HepG2 (cell line): ENCODE measurements at regions not wholly inside any gene's neighbourhood (a gene's known extent, or its start where the extent isn't known, plus 50 kb on each side); places are given as distances from the start of the nearest gene placed in this dataset.

Experiments
- AHR ChIP-seq: IDR thresholded peaks from 2 replicates; pipeline ENCODE4 v1.6.1; 2018; ENCODE audit warnings: missing genetic modification reagents, missing compliant biosample characterization
- FOXJ3 ChIP-seq: sonication (generic); formaldehyde crosslinking; IDR thresholded peaks from 2 replicates; pipeline ENCODE4 v1.4.0; 2020; ENCODE audit warnings: missing genetic modification reagents, mild to moderate bottlenecking, borderline replicate concordance
- KAT7 ChIP-seq: IDR thresholded peaks from 2 replicates; pipeline ENCODE4 v1.6.1; 2018; ENCODE audit warnings: borderline replicate concordance, missing compliant biosample characterization
- PCBP2 ChIP-seq: fragments of 200-400 bp; formaldehyde crosslinking; optimal IDR thresholded peaks from 2 replicates; pipeline ENCODE3; 2018; ENCODE audit warnings: low read length, low read depth; ENCODE audit not compliant: poor library complexity, severe bottlenecking
- POGZ ChIP-seq: sonication (generic); formaldehyde crosslinking; IDR thresholded peaks from 2 replicates; pipeline ENCODE4 v1.4.0; 2020; ENCODE audit warnings: mild to moderate bottlenecking, missing genetic modification reagents
- RAD21 ChIP-seq: fragments of 450-650 bp; formaldehyde crosslinking; IDR thresholded peaks from 2 replicates; pipeline ENCODE4 v1.5.0; 2020; ENCODE audit warnings: mild to moderate bottlenecking
- SOX5 ChIP-seq: IDR thresholded peaks from 2 replicates; pipeline ENCODE4 v1.6.1; 2016; ENCODE audit warnings: borderline replicate concordance
- TSC22D2 ChIP-seq: sonication (generic); formaldehyde crosslinking; IDR thresholded peaks from 2 replicates; pipeline ENCODE4 v1.5.1; 2020; ENCODE audit warnings: missing genetic modification reagents, mild to moderate bottlenecking, borderline replicate concordance
- ZNF160 ChIP-seq: sonication (generic); formaldehyde crosslinking; IDR thresholded peaks from 2 replicates; pipeline ENCODE4 v1.8.0; 2022; ENCODE audit warnings: mild to moderate bottlenecking, inconsistent platforms, missing genetic modification reagents
- ZNF432 ChIP-seq: sonication (generic); formaldehyde crosslinking; IDR thresholded peaks from 2 replicates; pipeline ENCODE4 v1.5.0; 2020; ENCODE audit warnings: missing genetic modification reagents, mild to moderate bottlenecking, borderline replicate concordance
- ZNF598 ChIP-seq: sonication (generic); formaldehyde crosslinking; IDR thresholded peaks from 2 replicates; pipeline ENCODE4 v1.5.1; 2020; ENCODE audit warnings: mild to moderate bottlenecking, missing genetic modification reagents, borderline replicate concordance
- ZSCAN9 ChIP-seq: IDR thresholded peaks from 2 replicates; pipeline ENCODE4 v1.6.1; 2016; ENCODE audit warnings: borderline replicate concordance
- TF ChIP-seq, protein P1 (sequence below), 2 experiments: sonication (generic) in 1 of 2; formaldehyde crosslinking in 1 of 2; IDR thresholded peaks; 2 replicates each; pipeline versions ENCODE4 v1.4.0 to v1.6.1; 2016 to 2020; ENCODE audit warnings: borderline replicate concordance in 1 of 2, low read depth in 1 of 2, mild to moderate bottlenecking in 1 of 2, missing genetic modification reagents in 1 of 2
- TF ChIP-seq, protein P2 (sequence below): sonication (generic); formaldehyde crosslinking; IDR thresholded peaks from 2 replicates; pipeline ENCODE4 v1.8.1; 2023; ENCODE audit warnings: mild to moderate bottlenecking, missing genetic modification reagents

DNA sequence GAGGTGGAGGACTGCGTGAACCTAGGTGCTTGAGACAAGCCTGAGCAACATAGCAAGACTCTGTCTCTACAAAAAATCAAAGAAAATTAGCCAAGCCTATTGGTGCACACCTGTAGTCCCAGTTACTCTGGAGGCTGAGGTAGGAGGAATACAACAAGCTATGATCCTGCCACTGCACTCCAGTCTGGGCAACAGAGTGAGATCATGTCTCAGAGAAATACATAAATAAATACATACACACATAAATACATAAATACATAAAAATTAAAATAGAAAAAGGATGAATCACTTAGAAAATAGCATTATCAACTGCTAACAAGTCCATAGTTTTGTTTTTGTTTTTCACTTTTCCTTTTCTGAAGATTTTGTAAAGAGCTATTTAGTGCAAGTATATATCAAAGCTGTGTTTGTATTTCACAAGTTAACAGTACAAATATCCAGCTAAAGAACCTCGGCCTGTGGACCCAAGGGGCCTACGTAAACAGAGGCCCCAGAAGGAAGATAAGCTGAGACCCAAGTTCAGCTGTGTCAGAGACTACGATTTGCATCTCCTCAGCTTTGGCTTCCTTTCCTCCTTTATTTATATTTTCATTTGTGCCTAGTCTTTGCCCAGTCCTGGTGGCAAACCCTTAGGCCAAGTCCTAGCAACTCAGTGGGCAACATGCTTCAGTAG lies 67.1 kb upstream of the ROBO2 start (continued):
- TF ChIP-seq, protein P1, sequence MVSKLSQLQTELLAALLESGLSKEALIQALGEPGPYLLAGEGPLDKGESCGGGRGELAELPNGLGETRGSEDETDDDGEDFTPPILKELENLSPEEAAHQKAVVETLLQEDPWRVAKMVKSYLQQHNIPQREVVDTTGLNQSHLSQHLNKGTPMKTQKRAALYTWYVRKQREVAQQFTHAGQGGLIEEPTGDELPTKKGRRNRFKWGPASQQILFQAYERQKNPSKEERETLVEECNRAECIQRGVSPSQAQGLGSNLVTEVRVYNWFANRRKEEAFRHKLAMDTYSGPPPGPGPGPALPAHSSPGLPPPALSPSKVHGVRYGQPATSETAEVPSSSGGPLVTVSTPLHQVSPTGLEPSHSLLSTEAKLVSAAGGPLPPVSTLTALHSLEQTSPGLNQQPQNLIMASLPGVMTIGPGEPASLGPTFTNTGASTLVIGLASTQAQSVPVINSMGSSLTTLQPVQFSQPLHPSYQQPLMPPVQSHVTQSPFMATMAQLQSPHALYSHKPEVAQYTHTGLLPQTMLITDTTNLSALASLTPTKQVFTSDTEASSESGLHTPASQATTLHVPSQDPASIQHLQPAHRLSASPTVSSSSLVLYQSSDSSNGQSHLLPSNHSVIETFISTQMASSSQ (IDR thresholded peaks at IDR 0.05; ENCODE audit: low read depth): no peak
- TF ChIP-seq, protein P1 (CRISPR knock-in tag; IDR thresholded peaks at IDR 0.05; ENCODE audit: borderline replicate concordance): no peak
- TF ChIP-seq KAT7 (CRISPR knock-in tag): no peak
- no peak for TF ChIP-seq ZNF598 (CRISPR knock-in tag)
- TF ChIP-seq TSC22D2 (CRISPR knock-in tag): no peak
- TF ChIP-seq ZSCAN9 (CRISPR knock-in tag): no peak
- no peak for TF ChIP-seq RAD21
- TF ChIP-seq, protein P2, sequence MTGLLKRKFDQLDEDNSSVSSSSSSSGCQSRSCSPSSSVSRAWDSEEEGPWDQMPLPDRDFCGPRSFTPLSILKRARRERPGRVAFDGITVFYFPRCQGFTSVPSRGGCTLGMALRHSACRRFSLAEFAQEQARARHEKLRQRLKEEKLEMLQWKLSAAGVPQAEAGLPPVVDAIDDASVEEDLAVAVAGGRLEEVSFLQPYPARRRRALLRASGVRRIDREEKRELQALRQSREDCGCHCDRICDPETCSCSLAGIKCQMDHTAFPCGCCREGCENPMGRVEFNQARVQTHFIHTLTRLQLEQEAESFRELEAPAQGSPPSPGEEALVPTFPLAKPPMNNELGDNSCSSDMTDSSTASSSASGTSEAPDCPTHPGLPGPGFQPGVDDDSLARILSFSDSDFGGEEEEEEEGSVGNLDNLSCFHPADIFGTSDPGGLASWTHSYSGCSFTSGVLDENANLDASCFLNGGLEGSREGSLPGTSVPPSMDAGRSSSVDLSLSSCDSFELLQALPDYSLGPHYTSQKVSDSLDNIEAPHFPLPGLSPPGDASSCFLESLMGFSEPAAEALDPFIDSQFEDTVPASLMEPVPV (CRISPR knock-in tag): no peak
- TF ChIP-seq FOXJ3 (CRISPR knock-in tag): peak; percentile 84; the same call in 1 of the 2 replicates
- TF ChIP-seq SOX5: 0 out of 2 replicates have a peak, but pooled peaks have one; percentile 9
- TF ChIP-seq AHR (CRISPR knock-in tag): no peak
- TF ChIP-seq ZNF432 (CRISPR knock-in tag): no peak
- no peak for TF ChIP-seq ZNF160 (CRISPR knock-in tag)
- TF ChIP-seq PCBP2: no peak
- TF ChIP-seq POGZ (CRISPR knock-in tag): peak; percentile 45; the same call in 1 of the 2 replicates
